OCI-LY7 (cell line): ENCODE measurements at regions not wholly inside any gene's neighbourhood (a gene's known extent, or its start where the extent isn't known, plus 50 kb on each side); places are given as distances from the start of the nearest gene placed in this dataset.
A peak's percentile ranks its signal among the peaks of the same experiment; 100 is the strongest.

Source experiments
- BruUV-seq: library from RNA; stranded (reverse); fragments of 400-500 nt; replicated peaks from 2 replicates; lab custom pipeline; 2021; lab: Mats Ljungman, UMichigan
- CTCF ChIA-PET: fragments of 300-600 bp; sonication (Branson Sonifier 250); formaldehyde crosslinking; loops from one replicate; lab custom pipeline; 2022; ENCODE audit warnings: antibody characterized with exemption; ENCODE audit not compliant: unreplicated experiment; lab: Charles Lee
- POLR2A ChIA-PET: fragments of 300-600 bp; sonication (Branson Sonifier 250); formaldehyde crosslinking; loops from one replicate; lab custom pipeline; 2022; ENCODE audit warnings: antibody characterized with exemption; lab: Charles Lee
- DNase-seq: peaks from one replicate; pipeline ENCODE4 v3.0.0-alpha.2; 2015; ENCODE audit warnings: low spot score
- H2AFZ ChIP-seq: fragments of 200-600 bp; sonication (generic), shearing (Covaris generic); 2 replicates; pipeline ENCODE4 v1.6.1; 2014; ENCODE audit warnings: mild to moderate bottlenecking, antibody characterized with exemption, low read length, moderate library complexity
- H3K27ac ChIP-seq: fragments of 200-600 bp; sonication (generic); 2 replicates; pipeline ENCODE4 v1.5.1; 2014; ENCODE audit warnings: mixed run types, low read depth, mild to moderate bottlenecking, moderate library complexity, low read length, inconsistent platforms; ENCODE audit not compliant: poor library complexity, severe bottlenecking
- H3K36me3 ChIP-seq: fragments of 200-600 bp; sonication (generic); 2 replicates; pipeline ENCODE4 v1.6.1; 2014; ENCODE audit warnings: mild to moderate bottlenecking, antibody characterized with exemption, low read length, moderate library complexity, mixed read lengths; ENCODE audit not compliant: insufficient read depth
- H3K4me1 ChIP-seq: fragments of 200-600 bp; sonication (generic); 2 replicates; pipeline ENCODE4 v1.5.1; 2014; ENCODE audit warnings: mild to moderate bottlenecking, low read length; ENCODE audit not compliant: insufficient read depth, poor library complexity, severe bottlenecking
- H3K4me2 ChIP-seq: fragments of 200-600 bp; sonication (generic); 2 replicates; pipeline ENCODE4 v1.6.1; 2014; ENCODE audit warnings: mild to moderate bottlenecking, low read length
- H3K4me3 ChIP-seq: fragments of 200-600 bp; sonication (generic); 2 replicates; pipeline ENCODE4 v1.5.1; 2014; ENCODE audit warnings: mild to moderate bottlenecking, low read depth, low read length; ENCODE audit not compliant: poor library complexity, severe bottlenecking
- H3K79me2 ChIP-seq: fragments of 200-600 bp; sonication (generic); 2 replicates; pipeline ENCODE4 v1.6.1; 2016; ENCODE audit warnings: low read depth, mild to moderate bottlenecking, low read length, moderate library complexity, mixed read lengths; ENCODE audit not compliant: insufficient read depth
- H3K9me2 ChIP-seq: fragments of 200-600 bp; sonication (generic); 2 replicates; pipeline ENCODE4 v1.6.1; 2016; ENCODE audit warnings: mild to moderate bottlenecking, low read length, mixed read lengths; ENCODE audit not compliant: insufficient read depth
- H3K9me3 ChIP-seq: fragments of 200-600 bp; sonication (generic); 2 replicates; pipeline ENCODE4 v1.6.1; 2014; ENCODE audit warnings: mild to moderate bottlenecking, mixed run types, low read length, mixed read lengths
- H4K20me1 ChIP-seq: fragments of 200-600 bp; sonication (generic); 2 replicates; pipeline ENCODE4 v1.6.1; 2014; ENCODE audit warnings: mild to moderate bottlenecking, antibody characterized with exemption, low read length, moderate library complexity, mixed read lengths; ENCODE audit not compliant: insufficient read depth
- CTCF ChIP-seq: fragments of 200-600 bp; sonication (generic); conservative IDR thresholded peaks from 2 replicates; pipeline ENCODE4 v1.5.1; 2014; ENCODE audit warnings: mild to moderate bottlenecking, antibody characterized with exemption, low read length, moderate library complexity, mixed read lengths
- EZH2phosphoT487 ChIP-seq: fragments of 200-600 bp; sonication (generic); IDR thresholded peaks from 2 replicates; pipeline ENCODE4 v1.6.1; 2018; ENCODE audit warnings: low read depth, borderline replicate concordance, mild to moderate bottlenecking, mixed run types, antibody characterized with exemption, low read length, moderate library complexity, mixed read lengths
- intact Hi-C: fragments of 100-400 bp; cut with micrococcal nuclease; formaldehyde crosslinking; loops from one replicate; pipeline ENCODE4 v1.10.0; 2022; ENCODE audit not compliant: unreplicated experiment

- ChIA-PET POLR2A (no interaction called here), CTCF (no interaction called here)
- Histone ChIP-seq H3K4me3 (no peak overlapping the region), H3K79me2 (no peaks in the 10 kb centered on the region), H3K27ac (no peak overlapping the region), H3K4me1 (peaks cover 5% of the 10 kb centered on the region), H2AFZ (0 out of 2 replicates have a peak overlapping the region, but pooled peaks have one; percentile 40), H3K4me2 (no peak overlapping the region), H3K9me2 (no peaks in the 10 kb centered on the region), H3K9me3 (no peaks in the 10 kb centered on the region), H3K36me3 (no peaks in the 10 kb centered on the region), H4K20me1 (no peaks in the 10 kb centered on the region)
- DNase-seq = no peak
- intact Hi-C loops = no loop called here
- TF ChIP-seq EZH2phosphoT487 = no peak
- TF ChIP-seq CTCF = no peak
- no TSS peak for BruUV-seq
Observed at GRCh38 chr7:49264530-49264929, 340.2 kb downstream of the CDC14C start.

- Histone ChIP-seq H3K4me3 (no peak overlapping the region), H2AFZ (0 out of 2 replicates have a peak overlapping the region, but pooled peaks have one; percentile 8), H3K79me2 (no peaks in the 10 kb centered on the region), H3K4me2 (no peak overlapping the region), H3K9me3 (no peaks in the 10 kb centered on the region), H4K20me1 (no peaks in the 10 kb centered on the region), H3K27ac (no peak overlapping the region), H3K4me1 (no peaks in the 10 kb centered on the region), H3K36me3 (no peaks in the 10 kb centered on the region), H3K9me2 (no peaks in the 10 kb centered on the region)
- no TSS peak for BruUV-seq
- no peak for DNase-seq
- intact Hi-C loops = no loop called here
- POLR2A ChIA-PET = interaction anchor here (0.5 to 1.4 kb wide), 3 partner anchors 19 to 1263 kb away, joined by 3 to 4 read pairs (median 4); no protein-coding TSS in a partner anchor
- no peak for TF ChIP-seq EZH2phosphoT487
- TF ChIP-seq CTCF = no peak
- CTCF ChIA-PET = no interaction called here
Observed at GRCh38 chr7:49273897-49274296, 349.6 kb downstream of the CDC14C start.

GRCh38 chr7:49279891-49280290, 355.5 kb downstream of the CDC14C start:
- BruUV-seq = no TSS peak
- no peaks in the 10 kb centered on the region for H3K79me2 ChIP-seq
- H3K4me3 ChIP-seq = no peak overlapping the region
- no peaks in the 10 kb centered on the region for H4K20me1 ChIP-seq
- ChIA-PET CTCF (no interaction called here), POLR2A (no interaction called here)
- no peaks in the 10 kb centered on the region for H3K36me3 ChIP-seq
- no peaks in the 10 kb centered on the region for H3K9me3 ChIP-seq
- H3K4me2 ChIP-seq = no peak overlapping the region
- H3K9me2 ChIP-seq = no peaks in the 10 kb centered on the region
- H3K4me1 ChIP-seq = peaks cover 4% of the 10 kb centered on the region
- no peak for TF ChIP-seq EZH2phosphoT487
- TF ChIP-seq CTCF = no peak
- no peak overlapping the region for H2AFZ ChIP-seq
- intact Hi-C loops = no loop called here
- H3K27ac ChIP-seq = no peak overlapping the region
- peak; percentile 8 for DNase-seq
